PC-3 (cell line): ENCODE measurements at regions not wholly inside any gene's neighbourhood (a gene's known extent, or its start where the extent isn't known, plus 50 kb on each side); places are given as distances from the start of the nearest gene placed in this dataset.

ENCODE experiments used
- ATAC-seq: fragments of 200-7000 bp; cut with Tn5 transposase; 2 replicates; pipeline ENCODE4 v1.9.1; 2020; ENCODE audit warnings: mild to moderate bottlenecking, moderate library complexity
- BruUV-seq: library from RNA; stranded (reverse); fragments of 400-500 nt; replicated peaks from 2 replicates; lab custom pipeline; 2021; lab: Mats Ljungman, UMichigan
- CTCF ChIA-PET: fragments of 300-600 bp; sonication (Branson Sonifier 250); formaldehyde crosslinking; loops from one replicate; lab custom pipeline; 2022; ENCODE audit warnings: antibody characterized with exemption; lab: Charles Lee
- POLR2A ChIA-PET: fragments of 300-600 bp; sonication (Branson Sonifier 250); formaldehyde crosslinking; loops from one replicate; lab custom pipeline; 2022; ENCODE audit warnings: antibody characterized with exemption; ENCODE audit not compliant: unreplicated experiment; lab: Charles Lee
- DNase-seq: peaks from one replicate; pipeline ENCODE4 v3.0.0-alpha.2; 2015
- H2AFZ ChIP-seq: fragments of 300-600 bp; sonication (generic); 2 replicates; pipeline ENCODE4 v1.6.0; 2016; ENCODE audit warnings: antibody characterized with exemption, low read length
- H3F3A ChIP-seq: fragments of 300-600 bp; sonication (generic); one replicate; pipeline ENCODE4 v1.6.0; 2017; ENCODE audit warnings: antibody characterized with exemption, low read length, control low read depth, mild to moderate bottlenecking; ENCODE audit not compliant: unreplicated experiment
- H3K27ac ChIP-seq: fragments of 300-600 bp; sonication (generic); 2 replicates; pipeline ENCODE4 v1.5.1; 2016; ENCODE audit warnings: mild to moderate bottlenecking, low read length
- H3K27me3 ChIP-seq: fragments of 300-600 bp; sonication (generic); 2 replicates; pipeline ENCODE4 v1.6.1; 2016; ENCODE audit warnings: low read length, mixed read lengths
- H3K36me3 ChIP-seq: fragments of 300-600 bp; sonication (generic); 2 replicates; pipeline ENCODE4 v1.6.1; 2016; ENCODE audit warnings: low read depth, mixed run types, low read length, mixed read lengths
- H3K4me1 ChIP-seq: fragments of 300-600 bp; sonication (generic); 2 replicates; pipeline ENCODE4 v1.5.1; 2016; ENCODE audit warnings: low read length; ENCODE audit not compliant: insufficient read depth
- H3K4me2 ChIP-seq: fragments of 300-600 bp; sonication (generic); 2 replicates; pipeline ENCODE4 v1.6.0; 2016; ENCODE audit warnings: low read length
- H3K4me3 ChIP-seq: fragments of 300-600 bp; sonication (generic); 2 replicates; pipeline ENCODE4 v1.5.1; 2016; ENCODE audit warnings: mild to moderate bottlenecking, low read length, mixed read lengths
- H3K79me2 ChIP-seq: fragments of 300-600 bp; sonication (generic); 2 replicates; pipeline ENCODE4 v1.6.1; 2017; ENCODE audit warnings: low read length, mixed read lengths
- H3K9ac ChIP-seq: fragments of 300-600 bp; sonication (generic); 2 replicates; pipeline ENCODE4 v1.6.0; 2016; ENCODE audit warnings: mild to moderate bottlenecking, low read length
- H3K9me2 ChIP-seq: fragments of 300-600 bp; sonication (generic); replicated peaks from 2 replicates; pipeline ENCODE4 v1.6.1; 2016; ENCODE audit warnings: mixed run types, low read length, mixed read lengths
- H3K9me3 ChIP-seq: fragments of 300-600 bp; sonication (generic); 2 replicates; pipeline ENCODE4 v1.6.1; 2016; ENCODE audit warnings: low read length, mixed read lengths
- H4K20me1 ChIP-seq: fragments of 300-600 bp; sonication (generic); 2 replicates; pipeline ENCODE4 v1.6.1; 2016; ENCODE audit warnings: low read length, mixed read lengths
- EZH2 ChIP-seq: fragments of 300-600 bp; sonication (generic); IDR thresholded peaks from one replicate; pipeline ENCODE4 v1.6.1; 2017; ENCODE audit warnings: antibody characterized with exemption, mild to moderate bottlenecking, low read length; ENCODE audit not compliant: unreplicated experiment
- EZH2phosphoT487 ChIP-seq: fragments of 300-600 bp; sonication (generic); IDR thresholded peaks from 2 replicates; pipeline ENCODE4 v1.6.1; 2018; ENCODE audit warnings: mild to moderate bottlenecking, antibody characterized with exemption, low read length, borderline replicate concordance
- intact Hi-C: fragments of 100-400 bp; cut with micrococcal nuclease; formaldehyde crosslinking; loops from 2 replicates; pipeline ENCODE4 v1.9.0; 2023
- TF ChIP-seq, protein P1 (sequence below): fragments of 300-600 bp; sonication (generic); conservative IDR thresholded peaks from 2 replicates; pipeline ENCODE4 v1.5.1; 2017; ENCODE audit warnings: antibody characterized with exemption, low read depth, mild to moderate bottlenecking, low read length

DNA sequence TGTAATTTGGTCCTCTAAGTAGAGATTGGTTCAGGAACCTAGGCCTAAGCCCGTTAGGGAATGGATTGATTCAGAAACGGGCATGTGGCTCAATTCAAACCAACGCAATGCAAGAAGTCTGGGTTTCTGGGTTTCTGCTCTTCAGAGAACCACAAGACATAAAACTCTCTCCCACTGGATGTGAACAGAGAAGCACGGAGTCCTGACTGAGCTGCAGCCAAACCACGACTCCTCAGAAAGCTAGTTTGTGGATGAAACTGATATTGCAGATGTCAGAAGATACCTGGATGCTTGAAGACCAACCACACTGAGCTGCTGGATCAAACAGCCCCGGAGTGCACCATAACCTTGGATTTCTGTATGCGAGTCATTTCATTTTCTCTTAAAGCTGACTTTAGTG, 50.0 kb downstream of the SOD2 start:
- Histone ChIP-seq H3K79me2 (no peaks in the 10 kb centered on the region), H3K4me1 (no peaks in the 10 kb centered on the region), H3K4me3 (no peak overlapping the region), H3K27ac (no peak overlapping the region), H2AFZ (no peak overlapping the region), H3K9ac (no peak overlapping the region), H3F3A (no peaks in the 10 kb centered on the region), H4K20me1 (no peaks in the 10 kb centered on the region), H3K9me2 (no peaks in the 10 kb centered on the region), H3K9me3 (no peaks in the 10 kb centered on the region), H3K4me2 (no peak overlapping the region), H3K27me3 (no peaks in the 10 kb centered on the region), H3K36me3 (no peaks in the 10 kb centered on the region)
- ChIA-PET CTCF (no interaction called here), POLR2A (no interaction called here)
- no peak for TF ChIP-seq EZH2
- TF ChIP-seq EZH2phosphoT487, result no peak
- TF ChIP-seq, protein P1, sequence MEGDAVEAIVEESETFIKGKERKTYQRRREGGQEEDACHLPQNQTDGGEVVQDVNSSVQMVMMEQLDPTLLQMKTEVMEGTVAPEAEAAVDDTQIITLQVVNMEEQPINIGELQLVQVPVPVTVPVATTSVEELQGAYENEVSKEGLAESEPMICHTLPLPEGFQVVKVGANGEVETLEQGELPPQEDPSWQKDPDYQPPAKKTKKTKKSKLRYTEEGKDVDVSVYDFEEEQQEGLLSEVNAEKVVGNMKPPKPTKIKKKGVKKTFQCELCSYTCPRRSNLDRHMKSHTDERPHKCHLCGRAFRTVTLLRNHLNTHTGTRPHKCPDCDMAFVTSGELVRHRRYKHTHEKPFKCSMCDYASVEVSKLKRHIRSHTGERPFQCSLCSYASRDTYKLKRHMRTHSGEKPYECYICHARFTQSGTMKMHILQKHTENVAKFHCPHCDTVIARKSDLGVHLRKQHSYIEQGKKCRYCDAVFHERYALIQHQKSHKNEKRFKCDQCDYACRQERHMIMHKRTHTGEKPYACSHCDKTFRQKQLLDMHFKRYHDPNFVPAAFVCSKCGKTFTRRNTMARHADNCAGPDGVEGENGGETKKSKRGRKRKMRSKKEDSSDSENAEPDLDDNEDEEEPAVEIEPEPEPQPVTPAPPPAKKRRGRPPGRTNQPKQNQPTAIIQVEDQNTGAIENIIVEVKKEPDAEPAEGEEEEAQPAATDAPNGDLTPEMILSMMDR, result no peak
- DNase-seq (no peak), ATAC-seq (no peak)
- no TSS peak for BruUV-seq
- intact Hi-C loops, result no loop called here

DNA sequence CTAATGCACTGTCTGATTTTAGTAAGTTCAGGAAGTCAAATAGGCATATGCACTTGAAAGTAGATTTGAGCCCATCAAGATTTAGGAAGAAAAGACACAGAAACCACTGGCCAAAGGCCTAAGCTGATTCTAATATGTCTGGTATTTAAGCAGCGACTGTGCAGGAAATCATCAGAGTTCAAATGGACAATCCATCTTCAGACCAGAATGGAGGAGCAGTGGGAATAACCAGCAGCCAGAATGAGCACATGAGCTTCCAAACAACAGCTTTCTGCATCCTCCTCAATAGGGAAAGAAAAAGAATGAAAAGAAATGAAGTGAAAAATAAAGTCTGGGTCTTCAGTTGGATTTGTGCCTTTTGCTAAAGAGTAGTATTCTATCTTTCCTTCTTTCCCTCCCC, 50.6 kb downstream of the SOD2 start:
- TF ChIP-seq, protein P1, result no peak
- no peak for TF ChIP-seq EZH2
- TF ChIP-seq EZH2phosphoT487, result no peak
- intact Hi-C loops, result no loop called here
- no peak overlapping the region for H3K9ac ChIP-seq
- no peaks in the 10 kb centered on the region for H3K27me3 ChIP-seq
- no peaks in the 10 kb centered on the region for H3F3A ChIP-seq
- H3K27ac ChIP-seq, result no peak overlapping the region
- no peaks in the 10 kb centered on the region for H4K20me1 ChIP-seq
- POLR2A ChIA-PET, result no interaction called here
- H3K4me1 ChIP-seq, result no peaks in the 10 kb centered on the region
- no peak overlapping the region for H3K4me3 ChIP-seq
- no peak overlapping the region for H2AFZ ChIP-seq
- CTCF ChIA-PET, result no interaction called here
- no peaks in the 10 kb centered on the region for H3K9me2 ChIP-seq
- no peaks in the 10 kb centered on the region for H3K9me3 ChIP-seq
- BruUV-seq, result no TSS peak
- H3K36me3 ChIP-seq, result no peaks in the 10 kb centered on the region
- no peaks in the 10 kb centered on the region for H3K79me2 ChIP-seq
- ATAC-seq (no peak), DNase-seq (no peak)
- no peak overlapping the region for H3K4me2 ChIP-seq

DNA sequence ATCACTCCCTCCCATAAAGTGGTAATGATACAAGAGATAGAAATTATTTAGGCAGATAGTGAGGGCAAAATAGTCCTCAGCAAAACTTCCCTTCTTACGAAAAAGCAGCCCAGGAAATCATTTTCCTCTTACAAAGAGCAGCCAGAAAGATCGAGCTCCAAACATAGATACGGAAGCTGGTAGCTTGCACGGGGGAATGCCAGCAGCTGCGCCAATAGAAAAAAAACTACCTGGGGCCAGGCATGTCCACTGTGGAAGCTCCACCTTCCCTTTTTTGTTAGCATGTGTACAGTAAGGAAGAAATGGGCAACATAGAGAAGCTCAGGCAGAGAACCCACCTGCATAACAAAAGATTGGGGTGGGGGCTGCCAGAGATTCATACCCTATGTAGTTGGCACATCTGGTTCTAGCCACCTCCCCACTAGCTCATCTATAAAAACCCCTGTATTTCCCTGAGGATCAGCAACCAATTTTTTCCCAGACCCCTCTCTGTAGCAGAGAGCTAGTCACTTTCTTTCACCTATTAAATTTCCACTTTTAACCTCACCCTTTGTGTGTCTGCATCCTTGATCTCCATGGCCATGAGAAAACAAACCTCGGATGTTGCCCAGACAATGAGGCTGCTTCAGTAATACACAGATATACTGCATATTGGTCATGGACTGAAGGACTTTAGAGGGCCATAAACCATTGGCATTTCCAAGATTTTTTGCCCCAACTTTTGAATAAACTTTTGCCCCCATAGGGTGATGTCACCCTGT, 52.1 kb downstream of the SOD2 start:
- no peak overlapping the region for H3K4me2 ChIP-seq
- no peak overlapping the region for H3K27ac ChIP-seq
- no peaks in the 10 kb centered on the region for H3K27me3 ChIP-seq
- H3F3A ChIP-seq, result no peaks in the 10 kb centered on the region
- H3K79me2 ChIP-seq, result no peaks in the 10 kb centered on the region
- no peaks in the 10 kb centered on the region for H3K9me2 ChIP-seq
- ATAC-seq, result no peak
- no peaks in the 10 kb centered on the region for H3K36me3 ChIP-seq
- no peak overlapping the region for H3K9ac ChIP-seq
- H2AFZ ChIP-seq, result no peak overlapping the region
- H3K9me3 ChIP-seq, result no peaks in the 10 kb centered on the region
- no peak overlapping the region for H3K4me3 ChIP-seq
- intact Hi-C loops, result no loop called here
- BruUV-seq, result no TSS peak
- TF ChIP-seq EZH2 (no peak), EZH2phosphoT487 (no peak)
- TF ChIP-seq, protein P1, result no peak
- DNase-seq, result no peak
- POLR2A ChIA-PET, result no interaction called here
- no peaks in the 10 kb centered on the region for H4K20me1 ChIP-seq
- H3K4me1 ChIP-seq, result no peaks in the 10 kb centered on the region
- CTCF ChIA-PET, result no interaction called here
